GM18508 (cell line): ENCODE measurements at regions not wholly inside any gene's neighbourhood (a gene's known extent, or its start where the extent isn't known, plus 50 kb on each side); places are given as distances from the start of the nearest gene placed in this dataset.
A peak's percentile ranks its signal among the peaks of the same experiment; 100 is the strongest.

Experiments used
- ATAC-seq: cut with Tn5 transposase; IDR thresholded peaks from one replicate; pipeline ENCODE4 v1.9.1; 2021; ENCODE audit warnings: moderate number of reproducible peaks; ENCODE audit not compliant: insufficient read depth, unreplicated experiment

DNA sequence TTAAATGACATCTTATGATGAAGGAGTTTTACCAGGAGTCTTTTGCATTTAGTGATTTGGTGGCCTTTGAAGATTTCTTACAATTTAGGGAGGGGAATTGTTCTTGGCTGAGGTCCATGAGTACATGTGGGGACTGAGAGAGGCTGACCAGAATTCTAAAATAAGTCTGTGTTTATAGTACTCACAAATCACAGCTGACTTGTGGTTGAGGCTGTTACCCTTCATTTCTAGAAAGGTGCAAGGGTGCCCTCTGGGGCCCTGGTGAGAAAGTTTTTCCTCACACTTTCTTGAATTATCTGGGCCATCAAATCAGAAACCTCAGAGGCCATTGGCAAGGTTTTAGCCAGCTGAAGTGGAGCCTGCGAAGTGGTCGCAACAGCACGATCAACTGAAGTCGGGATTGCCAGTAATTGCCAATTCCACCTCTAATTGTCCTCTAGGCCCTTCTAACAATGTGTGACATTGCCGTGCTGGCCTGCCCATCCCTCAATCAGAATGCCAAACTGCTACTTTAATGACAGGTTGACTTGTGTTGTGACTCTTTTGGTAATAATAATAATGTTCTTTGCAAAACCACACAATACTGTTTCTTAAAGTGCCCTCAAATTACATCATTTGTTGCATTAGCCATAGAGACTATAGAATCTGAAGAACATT lies 221.6 kb downstream of the OGFRL1 start:
- ATAC-seq = peak; percentile 65

DNA sequence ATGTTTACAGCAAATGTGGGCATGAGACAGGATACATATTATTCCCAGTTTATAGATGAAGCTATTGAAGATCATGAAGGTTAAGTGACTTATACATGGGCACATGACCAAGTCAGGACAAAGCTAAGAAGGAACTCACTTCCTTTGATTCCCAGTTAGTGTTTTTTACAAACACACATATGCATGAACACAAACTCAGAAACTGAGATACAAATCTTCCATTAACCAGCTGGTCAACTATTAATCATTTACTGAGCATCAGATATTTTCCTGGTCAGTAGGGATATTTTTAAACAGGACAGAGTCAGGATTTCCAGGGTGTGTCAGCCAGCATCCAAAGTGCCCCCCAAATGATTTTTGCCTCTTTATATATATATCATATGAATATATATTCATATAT lies 222.2 kb downstream of the OGFRL1 start:
- ATAC-seq = no peak

DNA sequence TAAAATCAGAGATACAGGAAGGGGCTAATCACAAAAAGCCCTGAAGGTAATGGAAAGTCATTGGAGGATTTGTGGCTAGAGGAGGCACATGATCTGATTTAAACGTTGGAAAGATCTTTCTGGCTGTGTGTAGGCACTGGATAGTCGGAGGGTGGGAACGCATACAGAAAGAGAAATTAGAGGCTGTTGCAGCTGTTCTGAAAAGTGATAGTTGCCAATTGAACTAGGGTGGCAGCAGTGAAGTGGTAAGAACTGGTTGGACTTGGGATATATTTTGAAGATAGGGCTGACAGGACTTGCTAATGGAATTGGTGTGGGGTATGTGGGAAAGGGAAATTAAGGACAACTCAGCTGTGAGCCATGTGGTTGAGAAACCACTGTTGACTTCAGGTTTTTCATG lies 223.6 kb downstream of the OGFRL1 start:
- ATAC-seq = no peak

DNA sequence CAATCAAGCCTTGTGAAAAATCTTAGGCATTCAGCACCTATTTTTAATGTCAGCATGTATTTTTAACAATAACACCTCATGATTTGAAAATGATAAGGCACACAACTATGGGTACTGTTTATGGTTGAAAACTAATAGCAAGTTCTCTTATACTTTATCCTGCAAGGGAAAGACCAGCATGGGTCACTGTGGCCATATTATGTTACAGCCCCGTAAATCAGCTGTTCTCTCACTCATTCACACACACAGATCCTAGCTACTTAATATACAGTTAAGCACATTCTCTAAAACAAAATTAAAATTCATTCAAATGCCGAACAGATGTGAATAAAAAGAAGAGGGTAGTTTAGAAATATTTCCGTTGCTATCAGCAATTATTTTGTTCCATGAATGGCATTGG lies 224.4 kb downstream of the OGFRL1 start:
- no peak for ATAC-seq

DNA sequence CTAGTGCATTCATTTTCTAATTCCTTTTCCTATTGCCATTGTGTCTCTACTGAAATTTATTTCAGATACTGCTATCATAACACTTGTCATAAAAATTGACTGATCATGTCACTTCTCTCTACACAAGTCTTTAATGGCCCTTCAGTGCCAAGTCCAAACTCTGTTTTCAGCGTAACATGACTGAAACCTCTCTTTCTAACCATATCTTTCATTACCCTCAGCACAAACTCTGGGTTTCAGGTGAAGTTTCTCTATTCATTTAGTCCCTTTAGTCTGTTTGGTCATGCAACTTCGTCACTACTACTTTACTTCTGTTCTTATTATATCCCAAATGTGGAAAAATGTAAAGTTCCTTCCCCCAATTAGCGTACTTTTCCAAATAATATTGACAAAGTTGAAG lies 234.9 kb downstream of the OGFRL1 start:
- no peak for ATAC-seq

DNA sequence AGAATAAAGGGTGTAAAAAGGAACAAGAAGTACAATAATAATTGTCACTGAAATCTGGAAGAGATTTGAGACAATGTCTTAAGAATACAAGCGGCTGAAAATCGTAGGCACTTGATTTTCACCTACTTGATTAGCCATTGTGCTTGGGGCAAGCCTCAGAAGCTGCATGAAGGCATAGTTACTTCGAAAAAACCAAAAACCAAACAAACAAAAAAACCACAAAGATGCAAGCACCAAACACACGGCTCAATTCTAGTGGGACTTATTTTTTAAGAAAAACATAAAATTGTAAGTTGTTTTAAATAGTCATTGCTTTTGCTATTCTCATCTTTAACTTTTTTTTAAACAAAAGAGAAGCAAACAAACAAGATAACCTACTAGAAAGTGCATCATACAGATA lies 235.6 kb downstream of the OGFRL1 start:
- no peak for ATAC-seq

DNA sequence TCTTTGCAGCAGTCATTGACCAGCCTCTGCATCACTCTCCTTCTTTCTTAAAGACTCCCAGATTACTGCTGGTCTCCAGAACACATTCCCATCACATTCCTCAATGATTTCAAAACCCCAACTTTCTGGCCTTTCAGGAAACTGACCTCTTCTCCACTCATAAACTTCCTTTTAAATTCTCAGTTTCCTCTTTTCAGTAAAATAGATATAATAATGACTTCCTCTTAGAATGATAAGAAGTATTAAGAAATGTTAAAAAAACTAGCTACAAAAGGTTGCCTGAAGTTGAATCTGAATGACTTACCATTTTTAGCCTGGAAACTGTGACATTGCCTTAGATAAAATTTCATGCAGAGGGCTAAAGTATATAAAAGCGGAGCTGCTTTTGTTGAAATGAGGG lies 239.3 kb downstream of the OGFRL1 start:
- ATAC-seq = no peak

DNA sequence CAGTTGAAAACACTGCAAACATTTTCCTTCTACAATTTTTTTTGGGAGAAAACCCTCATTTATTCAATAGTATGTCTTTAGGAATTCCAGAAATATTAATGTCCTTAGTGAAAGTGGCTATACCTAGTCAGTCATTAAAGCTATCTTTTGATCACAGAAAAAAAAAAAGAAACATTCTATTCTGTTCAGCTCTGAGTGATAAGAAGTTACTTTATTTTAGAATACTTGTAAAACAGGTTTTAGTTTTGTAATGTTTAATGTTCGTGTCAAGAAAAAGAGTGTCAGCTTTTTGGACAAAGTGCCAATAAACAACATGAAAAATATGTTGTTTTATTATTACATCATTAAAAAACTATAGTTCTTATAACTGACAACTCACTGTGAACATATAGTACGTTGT lies 240.4 kb downstream of the OGFRL1 start:
- ATAC-seq = no peak

DNA sequence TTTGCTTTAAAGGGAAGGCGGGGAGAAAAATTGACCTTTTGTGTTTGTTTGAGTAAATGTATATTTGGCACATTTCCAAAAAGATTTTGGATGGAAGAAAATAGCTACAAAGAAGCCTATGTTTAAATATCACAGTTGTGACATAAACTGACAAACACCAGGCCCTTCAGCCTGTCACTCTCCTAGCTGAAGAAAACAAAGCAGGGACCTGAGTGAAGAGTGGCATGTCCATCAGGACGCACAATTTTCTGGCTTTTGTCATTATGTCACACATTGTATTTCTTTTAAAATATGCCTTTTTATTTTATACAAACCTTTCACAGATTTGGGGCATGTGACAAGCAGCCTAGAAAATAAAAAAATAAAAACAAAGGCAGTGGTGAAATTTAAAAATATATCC lies 241.2 kb downstream of the OGFRL1 start:
- no peak for ATAC-seq

DNA sequence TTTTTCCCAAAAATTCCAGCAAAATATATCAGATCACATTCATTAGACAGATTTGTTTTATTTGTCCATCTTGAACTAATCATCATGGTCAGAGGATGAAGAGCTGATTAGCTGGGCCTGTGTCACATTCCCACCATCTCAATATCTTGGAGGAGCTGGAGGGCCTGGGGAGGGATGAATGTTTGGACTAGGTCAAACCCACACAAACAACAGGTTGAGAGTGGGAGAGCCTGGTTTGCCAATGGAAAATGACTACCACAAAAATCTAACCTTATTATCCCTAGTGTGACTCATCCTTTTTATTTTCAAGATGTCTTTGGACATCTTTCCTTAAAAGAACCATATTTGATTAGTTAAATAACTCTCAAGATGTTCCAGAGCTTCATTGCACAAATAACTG lies 242.4 kb downstream of the OGFRL1 start:
- no peak for ATAC-seq

DNA sequence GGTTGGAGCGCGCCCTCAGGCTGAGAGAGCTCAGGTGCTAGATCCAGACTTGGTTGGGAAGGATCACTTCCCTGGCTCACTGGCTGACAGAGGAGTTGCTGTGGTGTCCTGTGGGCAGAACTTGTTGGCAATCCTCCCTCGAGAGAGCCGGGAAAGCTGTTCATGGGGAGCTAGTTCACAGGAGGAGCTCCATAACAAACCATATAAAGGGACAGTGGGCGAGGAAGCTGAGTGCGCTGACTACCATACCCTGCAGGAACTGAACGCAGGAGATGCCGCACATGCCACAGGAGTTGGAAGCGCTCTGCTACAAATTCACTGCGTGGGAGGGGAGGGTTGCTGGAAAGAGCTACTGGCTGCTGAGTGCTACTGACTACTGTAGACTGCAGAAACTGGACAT lies 243.2 kb downstream of the OGFRL1 start:
- ATAC-seq = no peak

DNA sequence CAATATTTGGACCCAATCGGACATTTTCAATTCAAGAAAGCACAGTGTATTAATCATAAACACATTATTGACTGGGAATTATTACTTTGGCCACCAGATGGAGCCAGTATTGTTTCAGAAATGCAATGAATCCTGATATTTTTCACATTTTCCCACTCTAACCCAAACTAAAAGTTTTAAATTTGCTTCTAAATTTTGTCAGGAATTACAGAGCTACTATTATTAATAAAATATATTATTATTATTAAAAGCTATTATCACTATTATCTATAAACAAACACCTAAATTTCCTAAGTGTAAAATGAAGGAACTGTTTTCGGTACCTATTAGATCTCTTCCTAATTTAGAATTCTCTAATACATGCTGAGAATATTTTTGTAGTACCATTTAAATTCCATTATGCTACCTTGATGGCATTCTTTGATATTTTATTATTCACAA lies 245.3 kb downstream of the OGFRL1 start:
- ATAC-seq = no peak

DNA sequence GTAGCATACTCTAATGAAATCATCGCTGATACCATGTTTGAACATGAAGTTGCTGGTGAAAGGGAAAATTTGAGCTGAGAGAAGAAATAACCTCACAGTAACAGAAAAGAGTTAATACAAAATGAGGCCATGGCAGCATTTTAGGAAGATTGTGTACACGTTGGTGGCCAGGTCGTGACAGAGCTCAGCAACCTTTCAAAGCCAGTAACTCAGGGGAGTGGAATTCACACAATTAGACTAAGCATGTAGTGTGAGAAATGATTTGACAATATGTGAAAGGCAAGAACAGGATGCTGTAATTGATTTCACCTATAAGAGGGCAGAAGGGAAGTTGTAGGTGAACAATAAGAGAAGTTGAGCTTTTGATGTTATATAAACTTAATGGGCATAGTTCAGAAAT lies 246.3 kb downstream of the OGFRL1 start:
- no peak for ATAC-seq

DNA sequence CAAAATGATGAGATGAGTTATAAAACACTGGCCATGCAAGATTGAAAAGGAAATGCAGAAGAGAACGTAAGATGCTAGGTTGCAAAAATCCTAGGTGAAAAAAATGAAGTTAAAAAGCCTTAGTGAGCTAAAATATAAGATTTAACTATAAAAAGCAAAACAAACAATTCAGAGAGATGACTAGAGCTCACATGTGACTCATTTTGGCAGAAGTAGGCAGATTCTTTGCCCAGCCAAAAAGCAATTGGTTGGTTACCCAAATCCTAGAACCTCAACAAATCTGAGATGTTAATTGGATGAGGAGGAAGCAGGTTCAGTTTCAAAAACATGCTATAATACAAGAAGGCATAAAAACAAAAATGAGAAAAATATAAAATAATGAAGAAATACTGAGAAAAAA lies 249.1 kb downstream of the OGFRL1 start:
- ATAC-seq = no peak

DNA sequence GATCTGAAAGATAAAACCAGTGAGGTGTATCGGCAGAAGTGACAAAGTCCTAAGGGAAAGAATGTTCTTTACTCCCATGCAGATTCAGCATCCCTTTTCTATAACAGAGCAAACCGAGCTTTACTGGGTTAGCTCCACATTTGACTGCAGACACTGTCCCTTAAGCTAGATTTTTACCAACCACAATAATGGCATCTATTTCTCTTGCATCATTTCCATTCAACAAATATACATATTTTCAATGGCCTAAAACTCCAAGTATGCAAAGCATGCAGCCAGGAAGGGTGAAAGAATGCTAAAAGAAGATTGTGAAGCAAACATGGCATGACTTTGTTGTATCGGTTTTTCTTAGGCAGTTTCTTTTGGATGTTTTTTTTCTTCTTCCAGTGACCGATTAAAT lies 255.4 kb downstream of the OGFRL1 start:
- no peak for ATAC-seq

DNA sequence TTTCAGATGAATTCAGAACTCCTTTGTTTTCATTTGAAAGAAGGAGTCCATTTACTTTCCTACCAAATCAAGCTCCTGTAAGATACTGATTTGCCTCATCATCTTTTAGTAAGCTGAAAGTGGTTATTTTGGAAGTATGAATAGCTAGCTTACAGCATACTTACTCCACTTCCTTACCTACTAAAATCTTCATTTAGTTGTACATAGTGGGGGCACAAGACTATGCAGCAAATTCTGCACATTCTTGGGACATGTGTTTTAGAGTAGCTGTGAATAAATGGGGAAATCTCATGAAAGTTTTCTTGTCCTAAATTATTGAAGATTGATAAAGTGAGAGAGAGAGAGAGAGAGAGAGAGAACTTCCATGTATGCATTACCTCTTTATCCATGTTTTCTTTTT lies 256.3 kb downstream of the OGFRL1 start:
- ATAC-seq = no peak

DNA sequence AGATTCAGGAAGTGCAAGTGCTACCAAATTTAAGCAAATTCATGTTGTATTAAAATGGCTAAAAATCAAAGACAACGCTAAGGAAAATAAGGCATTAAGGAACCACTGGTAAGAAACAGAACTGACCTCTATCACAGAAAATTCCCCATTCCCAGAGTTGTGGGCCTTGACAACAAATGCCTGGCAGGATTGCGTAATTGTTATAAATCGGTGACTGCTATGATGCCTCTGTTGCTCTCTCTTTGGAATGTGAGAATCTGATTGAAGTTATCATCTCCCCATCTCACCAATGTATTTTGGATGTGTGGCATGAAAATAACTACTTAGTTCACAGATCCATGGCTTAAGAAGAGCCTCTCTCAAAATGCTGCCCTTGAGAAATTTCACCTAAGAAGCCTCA lies 257.3 kb downstream of the OGFRL1 start:
- no peak for ATAC-seq

DNA sequence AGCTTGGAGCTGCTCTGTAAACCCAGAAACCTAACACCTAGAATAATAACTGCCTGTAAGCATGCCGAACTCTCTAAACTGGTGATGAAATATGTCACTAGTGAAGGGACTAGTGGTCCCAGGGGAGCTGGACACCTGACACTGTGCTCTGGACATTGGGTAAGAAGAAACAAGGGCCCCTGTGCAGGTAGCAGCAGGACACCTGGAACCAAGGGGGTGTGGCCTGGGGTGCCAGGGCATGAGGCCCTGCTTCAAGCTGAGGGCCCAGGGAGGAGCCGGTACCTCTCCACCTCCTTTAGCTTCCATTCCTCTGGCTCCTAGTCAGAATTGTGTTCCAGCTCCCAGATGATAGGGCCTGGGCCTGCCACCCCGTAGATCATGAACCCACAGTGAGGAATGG lies 263.2 kb downstream of the OGFRL1 start:
- no peak for ATAC-seq

DNA sequence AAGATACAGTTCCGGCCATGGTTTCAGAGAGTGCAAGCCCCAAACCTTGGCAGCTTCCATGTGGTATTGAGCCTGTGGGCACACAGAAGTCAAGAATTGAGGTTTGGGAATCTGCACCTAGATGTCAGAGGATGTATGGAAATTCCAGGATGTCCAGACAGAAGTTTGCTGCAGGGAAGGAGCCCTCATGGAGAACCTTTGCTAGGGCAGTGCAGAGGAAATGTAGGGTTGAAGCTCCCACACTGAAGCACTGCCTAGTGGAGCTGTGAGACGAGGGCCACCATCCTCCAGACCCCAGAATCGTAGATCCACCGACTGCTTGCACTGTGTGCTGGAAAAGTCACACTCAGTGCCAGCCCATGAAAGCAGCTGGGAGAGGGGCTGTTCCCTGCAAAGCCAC lies 267.5 kb downstream of the OGFRL1 start:
- no peak for ATAC-seq

DNA sequence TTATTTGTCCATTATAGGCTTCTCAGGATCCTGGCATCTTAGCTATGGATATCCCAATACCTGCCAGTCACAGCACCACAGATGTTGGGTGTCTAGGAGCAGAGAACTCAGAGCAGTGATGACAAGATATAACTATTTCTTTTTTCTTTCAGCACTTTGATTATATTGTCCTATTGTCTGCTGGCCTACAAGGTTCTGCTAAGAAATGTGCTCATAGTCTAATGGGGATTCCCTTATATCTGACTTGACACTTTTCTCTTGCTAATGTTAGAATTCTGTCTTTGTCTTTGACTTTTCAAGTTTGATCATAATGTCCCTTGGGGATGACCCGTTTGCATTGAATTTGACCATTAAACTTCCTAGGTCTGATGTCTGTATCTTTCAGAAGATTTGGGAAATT lies 270.4 kb downstream of the OGFRL1 start:
- no peak for ATAC-seq

DNA sequence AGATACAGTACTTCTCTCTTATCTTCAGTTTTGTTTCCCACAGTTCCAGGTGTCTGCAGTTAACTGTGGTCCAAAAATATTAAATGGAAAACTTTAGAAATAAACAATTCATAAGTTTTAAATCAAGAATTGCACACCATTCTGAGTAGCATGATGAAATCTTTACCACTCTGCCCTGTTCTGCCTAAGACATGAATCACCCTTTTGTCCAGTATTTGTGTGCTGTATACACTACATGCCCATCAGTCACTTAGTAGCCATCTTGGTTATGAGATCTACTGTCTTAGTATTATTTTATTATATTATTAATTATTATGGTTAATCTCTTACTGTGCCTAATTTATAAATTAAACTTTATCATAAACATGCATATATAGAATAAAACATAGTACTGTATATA lies 279.0 kb downstream of the OGFRL1 start:
- no peak for ATAC-seq

DNA sequence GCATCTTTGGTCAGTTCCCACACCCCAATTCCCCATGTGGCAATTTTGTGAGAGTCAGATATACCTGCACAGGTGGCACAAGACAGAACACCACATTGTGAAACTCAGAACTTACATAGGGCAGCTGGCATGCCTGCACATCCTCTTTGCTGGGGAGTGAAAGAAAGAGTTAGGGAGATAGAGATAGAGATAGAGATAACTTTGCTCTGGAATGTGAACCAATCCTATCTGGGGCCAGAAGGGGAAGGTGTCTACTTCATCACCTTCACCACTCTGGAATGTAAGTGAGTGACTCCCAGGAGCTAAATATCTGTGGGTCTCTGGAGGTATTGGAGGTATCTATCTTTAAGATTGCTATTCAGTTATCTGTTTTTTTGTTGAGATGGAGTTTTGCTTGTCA lies 289.2 kb downstream of the OGFRL1 start:
- no peak for ATAC-seq

DNA sequence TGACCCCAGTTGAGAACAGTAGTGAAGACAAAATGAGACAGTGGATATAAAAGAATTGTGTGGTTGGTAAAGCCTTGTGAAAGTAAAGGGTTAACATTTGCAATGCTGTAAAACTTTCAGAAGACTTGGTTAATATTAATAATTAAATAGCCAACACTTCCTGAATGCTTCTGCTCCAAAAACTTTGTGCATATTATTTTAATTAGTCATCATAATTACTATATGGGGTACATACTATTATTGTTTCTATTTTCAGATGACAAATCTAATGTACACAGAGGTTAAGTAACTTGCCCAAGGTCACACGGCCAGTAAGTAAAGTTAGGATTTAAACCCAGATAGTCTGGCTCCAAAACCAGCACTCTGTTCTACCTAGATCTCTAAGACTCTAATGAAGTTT lies 291.3 kb downstream of the OGFRL1 start:
- no peak for ATAC-seq
